HL-60 (cell line): ENCODE measurements at regions not wholly inside any gene's neighbourhood (a gene's known extent, or its start where the extent isn't known, plus 50 kb on each side); places are given as distances from the start of the nearest gene placed in this dataset.

ENCODE experiments used
- CTCF ChIP-seq: IDR thresholded peaks from one replicate; pipeline ENCODE4 v1.5.1; 2011; ENCODE audit warnings: low read length, control low read depth, inconsistent platforms; ENCODE audit not compliant: insufficient read depth
- POLR2AphosphoS5 ChIP-seq: IDR thresholded peaks from 2 replicates; pipeline ENCODE4 v1.6.1; 2012; ENCODE audit warnings: low read depth
- REST ChIP-seq: IDR thresholded peaks from 2 replicates; pipeline ENCODE4 v1.6.1; 2012; ENCODE audit warnings: low read depth; ENCODE audit not compliant: insufficient replicate concordance

- no peak for TF ChIP-seq CTCF
- no peak for TF ChIP-seq POLR2AphosphoS5
- TF ChIP-seq REST: no peak
Observed at GRCh38 chr1:238648751-238649150, 737.6 kb upstream of the CHRM3 start.
